ENCODE measurements at regions not wholly inside any gene's neighbourhood (a gene's known extent, or its start where the extent isn't known, plus 50 kb on each side); places are given as distances from the start of the nearest gene placed in this dataset.

GRCh38 chr11:92384358-92384757 lies 159.7 kb downstream of the FAT3 start:
- no peak overlapping the region for H3K4me3 ChIP-seq
- 51 to 63% (median 57%) methylated on average over 2 of the region's 2 CpGs for WGBS, 5 donors
- DNase-seq: no peak
- intact Hi-C loops (cut with DNase I; ENCODE audit: low total_unique reads): no loop called here
- no peaks in the 10 kb centered on the region for H3K9me3 ChIP-seq
- TF ChIP-seq CTCF (IDR thresholded peaks at IDR 0.05) (no peak), EP300 (IDR thresholded peaks at IDR 0.05) (no peak), POLR2A (IDR thresholded peaks at IDR 0.05) (no peak), POLR2AphosphoS5 (IDR thresholded peaks at IDR 0.05) (no peak)
- H3K27ac ChIP-seq: no peak overlapping the region
- no peaks in the 10 kb centered on the region for H3K36me3 ChIP-seq
- H3K4me1 ChIP-seq: peaks cover 0 to 11% (median 6%) of the 10 kb centered on the region in 4 donors
- H3K27me3 ChIP-seq: no peaks in the 10 kb centered on the region

- no peak overlapping the region for H3K4me3 ChIP-seq
- TF ChIP-seq POLR2AphosphoS5 (IDR thresholded peaks at IDR 0.05) (no peak), CTCF (IDR thresholded peaks at IDR 0.05) (no peak), POLR2A (IDR thresholded peaks at IDR 0.05) (no peak)
- no peaks in the 10 kb centered on the region for H3K27me3 ChIP-seq
- intact Hi-C loops (cut with DNase I; ENCODE audit: low total_unique reads): no loop called here
- WGBS, 5 donors: 17 to 39% (median 25%) methylated on average over 2 of the region's 2 CpGs
- H3K4me1 ChIP-seq: peaks cover 0 to 11% (median 6%) of the 10 kb centered on the region in 4 donors
- peak in 1 of 2 donors; percentile 14 for DNase-seq
- no peaks in the 10 kb centered on the region for H3K9me3 ChIP-seq
- H3K27ac ChIP-seq: no peak overlapping the region
- H3K36me3 ChIP-seq: no peaks in the 10 kb centered on the region
Observed at GRCh38 chr11:92384802-92385201, 160.2 kb downstream of the FAT3 start.

GRCh38 chr11:92386577-92386976 lies 162.0 kb downstream of the FAT3 start:
- TF ChIP-seq EP300 (IDR thresholded peaks at IDR 0.05): no peak
- no peak for TF ChIP-seq POLR2A (IDR thresholded peaks at IDR 0.05)
- intact Hi-C loops (cut with DNase I; ENCODE audit: low total_unique reads): no loop called here
- H3K27ac ChIP-seq: no peak overlapping the region
- DNase-seq: no peak
- H3K4me3 ChIP-seq: no peak overlapping the region
- no peaks in the 10 kb centered on the region for H3K9me3 ChIP-seq
- H3K36me3 ChIP-seq: no peaks in the 10 kb centered on the region
- no peaks in the 10 kb centered on the region for H3K27me3 ChIP-seq
- 79 to 88% (median 83%) methylated on average over 5 of the region's 5 CpGs for WGBS, 5 donors
- H3K4me1 ChIP-seq: peaks cover 0 to 11% (median 6%) of the 10 kb centered on the region in 4 donors

- no peak for DNase-seq
- no peak overlapping the region for H3K27ac ChIP-seq
- intact Hi-C loops (cut with DNase I; ENCODE audit: low total_unique reads): no loop called here
- H3K36me3 ChIP-seq: no peaks in the 10 kb centered on the region
- TF ChIP-seq EP300 (IDR thresholded peaks at IDR 0.05): no peak
- no peak for TF ChIP-seq POLR2AphosphoS5 (IDR thresholded peaks at IDR 0.05)
- no peak for TF ChIP-seq POLR2A (IDR thresholded peaks at IDR 0.05)
- TF ChIP-seq CTCF (IDR thresholded peaks at IDR 0.05): no peak
- peaks cover 0 to 11% (median 6%) of the 10 kb centered on the region in 4 donors for H3K4me1 ChIP-seq
- no peaks in the 10 kb centered on the region for H3K9me3 ChIP-seq
- H3K27me3 ChIP-seq: no peaks in the 10 kb centered on the region
- no peak overlapping the region for H3K4me3 ChIP-seq
Observed at GRCh38 chr11:92387859-92388258, 163.2 kb downstream of the FAT3 start.

GRCh38 chr11:92388380-92388779 lies 163.8 kb downstream of the FAT3 start:
- 87 to 100% (median 91%) methylated on average over 1 of the region's 1 CpG for WGBS, 5 donors
- Histone ChIP-seq H3K27me3 (no peaks in the 10 kb centered on the region), H3K4me3 (no peak overlapping the region), H3K9me3 (no peaks in the 10 kb centered on the region), H3K36me3 (no peaks in the 10 kb centered on the region), H3K27ac (no peak overlapping the region), H3K4me1 (peaks cover 0 to 11% (median 6%) of the 10 kb centered on the region in 4 donors)
- DNase-seq: no peak
- intact Hi-C loops (cut with DNase I; ENCODE audit: low total_unique reads): no loop called here
- TF ChIP-seq CTCF (IDR thresholded peaks at IDR 0.05) (no peak), EP300 (IDR thresholded peaks at IDR 0.05) (no peak), POLR2AphosphoS5 (IDR thresholded peaks at IDR 0.05) (no peak), POLR2A (IDR thresholded peaks at IDR 0.05) (no peak)

All from stomach (tissue), 8 donors.